ENCODE measurements at regions not wholly inside any gene's neighbourhood (a gene's known extent, or its start where the extent isn't known, plus 50 kb on each side); places are given as distances from the start of the nearest gene placed in this dataset.

DNA sequence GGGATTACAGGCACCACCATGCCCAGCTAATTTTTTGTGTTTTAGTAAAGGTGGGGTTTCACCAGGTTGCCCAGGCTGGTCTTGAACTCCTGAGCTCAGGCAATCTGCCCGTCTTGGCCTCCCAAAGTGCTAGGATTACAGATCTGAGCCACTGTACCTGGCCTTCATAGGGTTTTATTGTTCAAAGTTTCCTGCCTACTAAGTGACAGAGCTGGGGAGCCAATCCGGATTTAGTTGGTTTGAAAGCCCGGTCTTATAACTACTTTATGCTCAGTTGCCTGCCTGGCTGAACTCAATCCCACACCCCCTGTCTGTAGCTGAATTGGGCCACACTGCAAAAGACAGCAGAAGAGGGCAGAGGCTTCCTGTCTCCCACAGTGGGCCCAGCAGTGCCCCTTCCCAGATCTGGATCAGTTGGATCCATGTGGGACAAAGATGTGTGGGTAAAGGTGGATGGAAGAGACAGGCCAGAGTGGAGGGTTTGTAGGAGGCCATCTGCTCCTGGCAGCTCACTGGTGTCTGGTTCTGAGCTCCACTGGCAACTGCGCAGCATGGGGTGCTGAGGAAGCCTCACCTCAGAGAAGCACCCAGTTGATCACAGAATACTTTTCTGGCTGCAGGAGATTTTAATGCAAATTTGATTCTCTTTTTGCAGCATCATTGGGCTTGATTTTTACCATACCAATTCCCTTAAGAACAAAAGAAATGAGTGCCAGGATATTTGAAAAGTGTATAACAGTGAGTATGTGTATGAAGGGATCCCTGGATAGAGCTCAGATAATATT is 144.9 kb downstream of the DDX1 start:
- H3K4me1 ChIP-seq (ENCODE audit: insufficient read depth, low read length), result peaks cover 20% of the 10 kb centered on the region
- H3K4me2 ChIP-seq (ENCODE audit: insufficient read depth, low read length), result no peak overlapping the region
- peaks cover 25% of the 10 kb centered on the region for H3K27me3 ChIP-seq (ENCODE audit: insufficient read depth, low read length)
- no peak for DNase-seq (ENCODE audit: insufficient read length, low spot score, missing footprints)
- H4K20me1 ChIP-seq (ENCODE audit: insufficient read depth, low read length), result no peaks in the 10 kb centered on the region
- H3K27ac ChIP-seq (ENCODE audit: low read depth, low read length), result no peak overlapping the region
- no peak overlapping the region for H3K4me3 ChIP-seq (ENCODE audit: insufficient read depth, low read length)
- no peaks in the 10 kb centered on the region for H3K36me3 ChIP-seq (ENCODE audit: insufficient read depth, low read length)
- H2AFZ ChIP-seq (ENCODE audit: low read length), result no peak overlapping the region
- TF ChIP-seq, protein P1, sequence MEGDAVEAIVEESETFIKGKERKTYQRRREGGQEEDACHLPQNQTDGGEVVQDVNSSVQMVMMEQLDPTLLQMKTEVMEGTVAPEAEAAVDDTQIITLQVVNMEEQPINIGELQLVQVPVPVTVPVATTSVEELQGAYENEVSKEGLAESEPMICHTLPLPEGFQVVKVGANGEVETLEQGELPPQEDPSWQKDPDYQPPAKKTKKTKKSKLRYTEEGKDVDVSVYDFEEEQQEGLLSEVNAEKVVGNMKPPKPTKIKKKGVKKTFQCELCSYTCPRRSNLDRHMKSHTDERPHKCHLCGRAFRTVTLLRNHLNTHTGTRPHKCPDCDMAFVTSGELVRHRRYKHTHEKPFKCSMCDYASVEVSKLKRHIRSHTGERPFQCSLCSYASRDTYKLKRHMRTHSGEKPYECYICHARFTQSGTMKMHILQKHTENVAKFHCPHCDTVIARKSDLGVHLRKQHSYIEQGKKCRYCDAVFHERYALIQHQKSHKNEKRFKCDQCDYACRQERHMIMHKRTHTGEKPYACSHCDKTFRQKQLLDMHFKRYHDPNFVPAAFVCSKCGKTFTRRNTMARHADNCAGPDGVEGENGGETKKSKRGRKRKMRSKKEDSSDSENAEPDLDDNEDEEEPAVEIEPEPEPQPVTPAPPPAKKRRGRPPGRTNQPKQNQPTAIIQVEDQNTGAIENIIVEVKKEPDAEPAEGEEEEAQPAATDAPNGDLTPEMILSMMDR (IDR thresholded peaks at IDR 0.05; ENCODE audit: extremely low read depth, low read depth, low read length), result no peak
- H3K79me2 ChIP-seq (ENCODE audit: insufficient read depth, low read length), result no peaks in the 10 kb centered on the region
- H3K9me3 ChIP-seq (ENCODE audit: low read depth, low read length), result no peaks in the 10 kb centered on the region

DNA sequence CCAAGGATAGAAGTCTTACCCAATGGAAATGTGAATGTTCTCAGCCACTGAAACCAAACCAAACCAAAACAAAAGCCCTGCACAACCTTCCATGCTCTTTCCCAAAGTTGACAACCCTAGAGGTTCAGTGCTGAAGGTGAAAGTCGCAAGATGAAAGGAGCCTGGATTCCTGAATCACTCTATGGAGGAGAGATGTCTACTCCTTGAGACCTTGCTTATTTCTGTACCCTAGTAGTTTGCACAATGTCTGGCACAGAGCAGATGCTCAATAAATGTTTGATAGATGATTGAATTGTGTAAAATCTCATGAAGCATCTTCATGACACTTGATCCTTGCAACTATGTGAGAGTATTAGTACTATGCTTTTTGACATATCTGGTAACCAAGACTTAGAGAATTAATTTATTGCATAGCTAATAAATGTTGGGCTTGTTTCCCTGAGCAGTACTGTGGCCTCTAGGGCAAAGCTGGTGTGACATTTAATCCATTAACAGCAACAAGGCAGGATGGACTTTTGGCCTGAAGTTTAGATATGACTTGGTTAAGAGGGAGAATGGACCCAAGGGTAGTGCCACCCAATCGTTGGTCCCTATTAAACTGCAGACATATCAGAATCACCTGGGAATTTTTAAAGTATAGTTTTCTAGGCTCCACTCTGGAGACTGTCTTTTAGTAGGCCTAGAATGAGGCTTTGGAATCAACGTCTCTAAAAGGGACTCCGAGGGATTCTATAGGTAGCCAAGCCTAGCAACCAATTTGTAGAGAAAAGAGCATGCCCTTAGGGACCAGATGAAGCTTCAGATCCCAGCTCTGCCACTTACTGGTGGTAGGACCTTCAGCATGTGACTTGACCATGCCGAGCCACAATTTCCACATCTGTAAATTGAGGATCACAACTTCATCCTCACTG is 145.9 kb downstream of the DDX1 start:
- H3K4me2 ChIP-seq (ENCODE audit: insufficient read depth, low read length), result no peak overlapping the region
- H2AFZ ChIP-seq (ENCODE audit: low read length), result no peak overlapping the region
- no peaks in the 10 kb centered on the region for H3K36me3 ChIP-seq (ENCODE audit: insufficient read depth, low read length)
- peaks cover 16% of the 10 kb centered on the region for H3K27me3 ChIP-seq (ENCODE audit: insufficient read depth, low read length)
- no peaks in the 10 kb centered on the region for H3K9me3 ChIP-seq (ENCODE audit: low read depth, low read length)
- no peak for DNase-seq (ENCODE audit: insufficient read length, low spot score, missing footprints)
- no peaks in the 10 kb centered on the region for H4K20me1 ChIP-seq (ENCODE audit: insufficient read depth, low read length)
- H3K4me1 ChIP-seq (ENCODE audit: insufficient read depth, low read length), result peaks cover 17% of the 10 kb centered on the region
- no peak overlapping the region for H3K4me3 ChIP-seq (ENCODE audit: insufficient read depth, low read length)
- no peaks in the 10 kb centered on the region for H3K79me2 ChIP-seq (ENCODE audit: insufficient read depth, low read length)
- H3K27ac ChIP-seq (ENCODE audit: low read depth, low read length), result no peak overlapping the region
- TF ChIP-seq, protein P1 (IDR thresholded peaks at IDR 0.05; ENCODE audit: extremely low read depth, low read depth, low read length), result no peak

DNA sequence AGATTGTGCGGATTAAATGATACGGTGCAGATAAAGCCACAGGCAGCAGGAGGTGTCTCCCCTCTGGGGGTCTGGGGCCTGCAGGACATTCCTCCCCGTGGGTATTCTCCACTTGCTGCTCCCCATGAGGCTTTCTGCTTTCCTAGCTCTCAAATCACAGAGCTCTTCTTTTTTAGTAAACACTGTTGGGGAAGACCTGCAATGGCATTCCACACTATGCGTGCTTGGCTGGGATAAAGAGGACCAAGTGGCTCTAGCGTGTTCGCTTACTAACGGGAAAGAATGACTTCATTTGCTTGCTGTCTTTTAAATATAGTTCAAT is 146.5 kb downstream of the DDX1 start:
- H3K9me3 ChIP-seq (ENCODE audit: low read depth, low read length), result no peaks in the 10 kb centered on the region
- no peak for DNase-seq (ENCODE audit: insufficient read length, low spot score, missing footprints)
- no peaks in the 10 kb centered on the region for H4K20me1 ChIP-seq (ENCODE audit: insufficient read depth, low read length)
- no peaks in the 10 kb centered on the region for H3K36me3 ChIP-seq (ENCODE audit: insufficient read depth, low read length)
- TF ChIP-seq, protein P1 (IDR thresholded peaks at IDR 0.05; ENCODE audit: extremely low read depth, low read depth, low read length), result no peak
- no peak overlapping the region for H2AFZ ChIP-seq (ENCODE audit: low read length)
- no peak overlapping the region for H3K27ac ChIP-seq (ENCODE audit: low read depth, low read length)
- H3K27me3 ChIP-seq (ENCODE audit: insufficient read depth, low read length), result peaks cover 16% of the 10 kb centered on the region
- H3K79me2 ChIP-seq (ENCODE audit: insufficient read depth, low read length), result no peaks in the 10 kb centered on the region
- H3K4me1 ChIP-seq (ENCODE audit: insufficient read depth, low read length), result peaks cover 13% of the 10 kb centered on the region
- no peak overlapping the region for H3K4me3 ChIP-seq (ENCODE audit: insufficient read depth, low read length)
- H3K4me2 ChIP-seq (ENCODE audit: insufficient read depth, low read length), result no peak overlapping the region

DNA sequence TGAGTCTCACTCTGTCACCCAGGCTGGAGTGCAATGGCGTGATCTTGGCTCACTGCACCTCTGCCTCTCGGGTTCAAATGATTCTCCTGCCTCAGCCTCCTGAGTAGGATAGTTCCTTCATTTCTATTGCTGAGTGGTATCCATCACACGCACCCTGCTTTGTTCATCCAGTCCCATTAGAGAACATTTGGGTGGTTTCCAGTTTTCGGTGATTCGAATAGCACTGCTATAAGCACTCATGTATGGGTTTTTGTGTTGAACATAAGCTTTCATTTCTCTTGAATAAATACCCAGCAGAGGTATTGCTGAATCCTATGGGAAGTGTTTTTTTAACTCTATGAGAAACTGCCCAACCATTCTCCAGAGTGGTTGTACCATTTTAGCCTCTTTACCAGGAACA is 147.3 kb downstream of the DDX1 start:
- Histone ChIP-seq H4K20me1 (ENCODE audit: insufficient read depth, low read length) (no peaks in the 10 kb centered on the region), H3K27me3 (ENCODE audit: insufficient read depth, low read length) (peaks cover 16% of the 10 kb centered on the region)
- no peak for DNase-seq (ENCODE audit: insufficient read length, low spot score, missing footprints)

More for the DNA sequence above, 147.3 kb downstream of the DDX1 start:
- H3K9me3 ChIP-seq (ENCODE audit: low read depth, low read length), result no peaks in the 10 kb centered on the region
- no peak overlapping the region for H2AFZ ChIP-seq (ENCODE audit: low read length)
- H3K4me2 ChIP-seq (ENCODE audit: insufficient read depth, low read length), result no peak overlapping the region
- no peaks in the 10 kb centered on the region for H3K79me2 ChIP-seq (ENCODE audit: insufficient read depth, low read length)
- no peak overlapping the region for H3K4me3 ChIP-seq (ENCODE audit: insufficient read depth, low read length)
- H3K36me3 ChIP-seq (ENCODE audit: insufficient read depth, low read length), result no peaks in the 10 kb centered on the region
- peaks cover 6% of the 10 kb centered on the region for H3K4me1 ChIP-seq (ENCODE audit: insufficient read depth, low read length)
- TF ChIP-seq, protein P1 (IDR thresholded peaks at IDR 0.05; ENCODE audit: extremely low read depth, low read depth, low read length), result no peak
- H3K27ac ChIP-seq (ENCODE audit: low read depth, low read length), result no peak overlapping the region

Data from osteoblast (primary cell).